Fibroblast of skin of right quadriceps (primary cell): ENCODE measurements at regions not wholly inside any gene's neighbourhood (a gene's known extent, or its start where the extent isn't known, plus 50 kb on each side); places are given as distances from the start of the nearest gene placed in this dataset.

ENCODE experiments used
- DNase-seq: peaks from one replicate; pipeline ENCODE4 v3.0.0-alpha.2; 2013

DNA sequence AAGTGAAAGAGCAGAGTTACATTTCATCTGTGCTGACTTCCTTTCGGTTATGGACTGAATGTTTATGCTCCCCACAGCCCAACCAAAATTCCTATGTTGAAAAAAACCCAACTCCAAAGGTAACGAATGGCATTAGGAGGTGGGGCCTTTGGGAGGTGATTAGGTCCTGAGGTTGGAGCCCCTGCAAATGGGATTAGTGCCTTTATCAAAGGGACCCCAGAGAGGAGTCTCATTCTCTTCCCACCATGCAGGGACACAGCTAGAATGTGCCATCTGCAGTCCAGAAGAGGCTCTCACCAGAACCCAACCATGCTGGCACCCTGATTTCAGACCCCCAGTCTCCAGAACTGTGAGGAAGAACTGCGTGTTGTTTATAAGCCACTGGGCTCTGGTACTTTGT is 199.3 kb downstream of the TOMM20 start:
- DNase-seq: no peak

DNA sequence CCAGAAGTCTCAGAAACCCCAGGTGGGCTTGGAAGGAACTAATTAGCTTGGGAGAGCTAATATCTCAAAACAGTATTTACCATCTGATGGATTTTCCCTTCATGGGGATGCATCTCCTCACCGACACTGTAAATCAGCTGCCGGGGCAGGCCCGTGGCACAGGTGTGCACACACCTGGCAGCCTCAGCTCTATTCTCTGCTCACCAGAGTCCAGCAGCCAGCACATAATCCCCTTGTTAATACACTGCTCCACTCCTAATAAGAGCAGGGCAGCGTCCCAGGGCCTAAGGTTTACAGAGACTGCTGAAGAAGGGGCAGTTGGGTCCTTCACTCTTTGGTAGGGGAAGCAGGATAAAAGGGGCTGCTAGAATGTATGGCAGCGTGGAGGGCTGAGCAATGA is 200.0 kb downstream of the TOMM20 start:
- DNase-seq: no peak

DNA sequence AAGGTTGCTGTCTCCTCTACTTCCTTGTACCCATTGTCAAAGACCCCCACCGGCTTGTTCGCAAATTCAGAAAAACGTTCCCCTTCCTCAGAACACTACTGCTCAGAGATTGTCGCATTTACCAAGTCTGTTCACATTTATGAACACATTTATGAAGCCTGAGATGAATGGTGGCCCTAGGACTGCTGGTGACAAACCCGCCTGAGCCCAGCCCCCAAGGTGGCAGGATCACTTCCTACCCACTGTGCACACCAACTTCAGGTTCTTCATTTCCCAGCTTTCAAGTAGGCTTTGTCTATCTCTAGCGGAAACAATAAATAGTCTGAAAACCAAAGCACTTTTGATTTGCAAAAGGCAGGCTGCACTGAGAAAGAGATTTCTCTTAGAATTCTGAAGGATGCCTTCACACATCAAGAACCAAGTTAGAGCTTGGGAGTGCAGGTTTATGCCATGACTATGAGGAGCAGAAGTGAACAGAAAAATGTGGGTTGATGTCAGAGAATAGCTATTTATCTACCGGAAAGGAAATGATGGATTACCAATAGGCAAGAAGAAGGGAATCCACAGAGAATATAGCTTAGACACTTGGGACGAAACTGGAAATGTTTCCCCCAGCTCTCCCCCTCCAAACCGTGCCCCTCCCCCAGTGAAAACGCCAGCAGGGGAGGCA is 200.5 kb downstream of the TOMM20 start:
- DNase-seq: peak; percentile 71

DNA sequence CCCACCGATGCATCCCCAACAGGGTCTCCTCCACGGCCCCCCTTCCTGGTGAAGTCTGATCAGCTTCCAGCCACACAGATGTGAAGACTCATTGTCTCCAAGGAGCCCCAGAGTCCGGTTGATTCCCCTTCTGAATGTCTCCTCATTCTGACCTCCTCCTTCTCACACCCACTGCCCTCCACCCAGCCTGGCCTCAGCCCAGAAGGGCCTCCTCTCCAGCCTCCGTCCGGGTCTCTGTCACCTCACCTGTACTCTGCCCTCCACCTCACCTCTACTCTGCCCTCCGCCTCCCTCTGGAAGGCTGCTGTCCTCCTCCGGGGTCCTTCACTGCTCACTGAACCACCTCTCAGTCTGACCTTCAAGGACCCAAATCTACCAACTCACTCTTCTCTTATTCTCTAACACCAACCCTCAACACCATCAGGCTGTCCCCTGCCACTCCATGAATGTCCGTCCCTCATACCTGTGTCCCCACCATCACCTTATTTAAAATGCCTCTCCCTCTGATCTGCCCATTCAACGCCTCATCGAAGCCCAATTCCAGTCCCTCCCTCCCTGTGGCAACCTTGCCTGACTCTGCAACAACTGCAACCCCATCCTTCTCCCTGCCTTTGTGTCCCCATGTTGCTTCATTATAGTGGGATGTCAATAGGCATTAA is 201.2 kb downstream of the TOMM20 start:
- no peak for DNase-seq

DNA sequence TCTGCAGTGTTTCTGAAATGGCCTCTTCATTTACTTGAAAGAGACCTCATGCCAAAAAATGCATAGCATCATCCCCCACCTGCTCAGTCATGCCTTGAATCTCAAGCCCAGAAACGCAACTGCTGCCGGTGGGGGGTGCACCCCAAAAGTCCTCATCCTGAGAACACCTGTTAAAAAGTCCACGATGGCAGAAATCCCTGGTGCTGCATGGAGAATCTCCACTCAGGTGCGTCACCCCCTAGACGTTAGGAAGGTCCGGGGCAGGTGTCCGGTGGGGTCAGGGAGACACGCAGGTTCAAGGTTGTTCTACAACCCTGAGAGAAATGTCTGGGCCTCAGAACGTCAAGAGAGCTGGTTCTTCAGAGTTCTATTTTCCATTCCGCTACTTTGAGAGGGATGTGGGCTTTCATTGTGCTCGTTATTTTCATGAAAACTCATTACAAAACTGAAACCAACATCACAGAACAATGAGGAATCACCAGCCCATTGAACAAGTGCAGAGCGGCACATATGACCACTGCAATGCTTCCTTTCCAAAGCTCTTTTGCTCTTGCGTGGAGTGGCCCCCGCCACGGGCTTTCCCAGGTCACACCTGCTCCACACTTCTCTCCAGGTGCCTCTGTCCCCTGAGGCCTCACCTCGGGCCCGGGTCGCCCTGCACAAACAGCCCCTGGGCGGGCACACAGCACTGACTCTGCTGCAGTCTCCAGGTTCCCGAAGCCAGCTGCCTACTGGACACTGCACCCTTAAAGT is 201.9 kb downstream of the TOMM20 start:
- DNase-seq: no peak

DNA sequence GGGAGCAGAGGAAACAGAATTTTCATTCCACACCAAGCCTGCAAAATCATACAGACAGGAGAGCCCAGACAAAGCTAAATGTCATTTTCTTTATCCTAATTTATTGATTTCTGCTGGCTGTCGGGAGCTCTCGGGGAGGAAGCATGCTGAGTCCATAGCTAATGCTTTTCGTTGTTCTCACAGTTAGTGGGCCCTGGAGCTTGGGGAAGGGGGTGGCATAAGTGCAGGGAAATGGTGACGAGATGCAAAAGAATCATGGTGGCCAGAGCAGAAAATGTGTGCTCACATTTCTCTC is 202.4 kb downstream of the TOMM20 start:
- no peak for DNase-seq

DNA sequence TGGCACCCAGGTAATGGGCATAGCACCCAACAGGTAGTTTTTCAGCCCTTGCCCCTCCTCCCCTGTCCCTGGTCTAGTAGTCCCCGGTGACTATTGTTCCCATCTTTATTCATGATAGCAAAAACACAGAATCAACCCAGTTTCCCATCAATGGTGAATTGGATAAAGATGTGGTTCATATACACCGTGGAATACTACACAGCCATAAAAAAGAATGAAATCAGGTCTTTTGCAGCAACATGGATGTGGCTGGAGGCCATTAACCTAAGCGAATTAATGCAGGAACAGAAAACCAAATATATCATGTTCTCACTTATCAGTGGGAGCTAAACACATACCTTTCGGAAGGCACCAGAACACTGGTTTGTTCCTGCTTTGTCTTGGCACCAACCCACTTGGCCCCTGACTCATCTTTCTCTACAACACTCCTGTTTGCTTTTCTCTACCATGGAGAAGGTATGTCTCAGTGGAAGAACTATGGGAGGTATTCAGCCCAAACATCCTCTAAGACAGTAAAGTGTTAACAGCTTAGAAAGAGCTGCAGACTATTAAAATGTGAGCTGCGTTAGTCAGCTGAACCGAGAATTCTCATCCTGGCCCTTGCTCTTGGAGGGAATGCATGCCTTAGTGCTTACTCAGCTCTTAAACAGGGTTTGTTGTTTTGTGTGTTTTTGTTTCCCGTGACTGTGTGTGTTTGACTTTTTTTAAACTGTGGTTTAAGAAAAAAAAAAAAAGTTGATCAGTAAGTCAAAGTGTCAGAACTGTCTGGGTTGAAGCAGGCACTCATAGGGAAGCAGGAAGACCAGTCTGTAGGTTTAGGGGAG is 203.0 kb downstream of the TOMM20 start:
- peak; percentile 100 for DNase-seq

DNA sequence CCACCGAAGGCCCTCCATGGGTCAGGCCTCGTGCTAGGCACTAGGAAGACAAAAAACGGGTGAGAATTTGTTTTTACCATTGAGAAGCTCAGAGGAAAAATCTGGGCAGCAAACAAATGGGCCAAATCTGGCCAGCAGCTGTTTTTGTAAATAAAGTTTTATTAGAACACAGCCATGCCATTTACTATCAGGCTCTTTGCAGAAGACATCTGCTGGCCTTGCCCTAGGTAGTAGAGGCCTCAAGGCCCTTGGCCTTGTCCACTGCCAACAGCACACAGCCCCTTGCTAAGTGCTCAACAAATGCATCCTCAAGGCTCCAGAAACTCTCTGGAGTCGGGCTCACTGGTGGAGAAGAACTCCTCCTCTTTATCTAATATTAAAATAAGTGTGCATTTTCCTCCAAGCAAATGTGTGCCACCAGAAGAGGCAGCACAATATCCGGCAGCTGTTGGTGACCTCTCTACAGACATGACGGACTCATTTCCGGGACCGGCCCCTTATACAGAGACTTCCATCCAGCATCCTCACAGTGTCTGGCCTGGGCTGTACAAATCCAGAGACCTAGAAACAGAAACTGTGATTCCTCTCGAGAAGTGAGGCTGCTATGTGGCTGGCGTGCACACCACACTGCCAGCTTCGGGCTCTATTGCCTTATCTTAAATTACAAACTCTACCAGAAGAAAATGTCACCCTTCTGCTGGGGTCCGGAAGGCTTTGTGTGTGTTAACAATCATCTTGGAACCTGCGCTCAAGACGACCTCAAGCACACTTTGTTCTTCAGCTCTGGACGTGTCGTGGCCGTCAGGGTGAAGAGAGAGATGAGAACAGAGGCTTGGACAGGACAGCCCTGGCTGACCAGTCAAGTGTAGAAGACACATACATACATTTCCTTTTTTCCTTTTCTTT is 203.9 kb downstream of the TOMM20 start:
- no peak for DNase-seq

DNA sequence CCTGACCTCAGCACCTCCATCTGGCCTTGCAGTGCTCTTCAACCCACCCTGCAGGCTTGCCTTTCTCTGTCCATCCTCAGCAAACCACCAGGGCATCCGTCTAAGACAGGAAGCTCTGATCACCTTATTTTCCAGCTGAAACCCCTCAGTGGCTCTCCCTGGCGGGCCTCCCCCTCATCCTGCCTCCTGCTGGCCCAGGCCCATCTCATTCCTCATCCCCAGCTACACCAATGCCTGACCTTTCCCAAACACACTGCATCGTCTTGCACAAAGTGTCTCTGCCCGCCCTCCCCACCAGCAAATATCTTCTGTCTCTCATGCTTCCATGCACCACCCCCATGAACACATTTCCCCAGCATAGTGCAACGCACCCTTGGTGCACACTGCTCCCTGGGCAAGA is 205.0 kb downstream of the TOMM20 start:
- DNase-seq: no peak

DNA sequence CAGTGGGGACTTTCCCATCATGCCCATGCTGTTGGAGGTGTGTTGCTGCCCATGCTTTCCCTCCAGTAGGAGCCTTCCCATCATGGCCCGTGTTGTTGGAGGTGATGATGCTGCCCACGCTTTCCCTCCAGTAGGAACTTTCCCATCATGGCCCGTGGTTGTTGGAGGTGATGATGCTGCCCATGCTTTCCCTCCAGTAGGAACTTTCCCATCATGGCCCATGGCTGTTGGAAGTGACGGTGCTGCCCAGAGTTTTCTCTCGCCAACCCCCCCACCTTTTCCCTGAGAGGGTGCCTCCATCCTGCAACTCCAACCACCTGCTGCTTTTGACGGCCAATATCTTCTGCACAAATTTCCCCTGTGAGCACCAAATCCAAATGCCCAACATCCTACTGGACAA is 205.7 kb downstream of the TOMM20 start:
- no peak for DNase-seq

DNA sequence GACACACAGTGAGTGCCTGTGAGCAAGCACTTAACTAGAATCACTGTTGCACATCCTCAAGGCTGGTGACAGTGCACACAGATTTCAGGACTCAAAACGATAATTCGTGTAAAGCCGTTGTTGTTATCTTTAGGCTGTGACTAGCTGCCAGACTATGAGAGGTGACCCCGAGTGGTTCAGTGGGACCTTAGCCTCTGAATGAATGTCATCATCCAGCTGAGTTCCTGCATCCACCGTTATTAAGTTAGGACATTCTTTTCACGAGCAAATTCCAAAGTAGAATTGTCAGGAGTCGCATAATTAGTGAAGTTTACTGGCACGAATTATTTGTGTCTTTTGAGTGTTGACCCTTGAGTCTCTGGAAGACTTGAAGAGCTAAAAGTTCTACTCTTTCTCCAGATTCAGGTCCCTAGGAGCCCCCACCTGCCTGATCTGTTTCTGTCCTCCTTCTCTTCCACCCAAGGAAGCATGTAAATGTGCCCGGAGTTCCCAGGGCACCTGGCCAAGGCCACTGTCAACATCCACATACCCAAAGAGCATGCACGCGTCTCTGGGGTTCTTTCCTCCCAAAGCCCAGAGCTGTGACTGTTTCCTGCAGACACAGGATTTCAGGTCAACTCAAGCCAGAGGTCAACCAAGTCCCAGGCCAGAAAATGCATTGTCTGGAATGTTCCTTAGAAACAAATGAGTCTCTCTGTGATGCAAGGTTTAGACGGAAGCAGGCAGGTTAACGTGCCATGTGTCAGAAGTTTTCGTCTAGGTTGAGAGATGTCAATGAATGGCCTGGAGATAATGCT is 207.2 kb downstream of the TOMM20 start:
- peak; percentile 43 for DNase-seq

DNA sequence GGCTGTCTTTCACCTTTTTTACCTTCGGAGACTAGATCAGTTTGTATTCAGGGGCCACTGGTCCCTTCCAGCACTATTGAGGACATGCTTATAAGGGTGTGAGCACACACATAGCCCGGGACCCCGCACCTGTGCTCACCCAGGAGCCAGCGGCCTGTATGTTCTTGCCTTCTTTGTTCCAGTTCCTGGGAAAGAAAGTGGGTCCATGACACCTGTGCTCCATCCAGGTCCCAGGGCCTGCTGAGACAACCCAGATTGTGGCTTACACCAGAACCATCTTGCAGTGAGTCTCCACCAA is 207.8 kb downstream of the TOMM20 start:
- no peak for DNase-seq

DNA sequence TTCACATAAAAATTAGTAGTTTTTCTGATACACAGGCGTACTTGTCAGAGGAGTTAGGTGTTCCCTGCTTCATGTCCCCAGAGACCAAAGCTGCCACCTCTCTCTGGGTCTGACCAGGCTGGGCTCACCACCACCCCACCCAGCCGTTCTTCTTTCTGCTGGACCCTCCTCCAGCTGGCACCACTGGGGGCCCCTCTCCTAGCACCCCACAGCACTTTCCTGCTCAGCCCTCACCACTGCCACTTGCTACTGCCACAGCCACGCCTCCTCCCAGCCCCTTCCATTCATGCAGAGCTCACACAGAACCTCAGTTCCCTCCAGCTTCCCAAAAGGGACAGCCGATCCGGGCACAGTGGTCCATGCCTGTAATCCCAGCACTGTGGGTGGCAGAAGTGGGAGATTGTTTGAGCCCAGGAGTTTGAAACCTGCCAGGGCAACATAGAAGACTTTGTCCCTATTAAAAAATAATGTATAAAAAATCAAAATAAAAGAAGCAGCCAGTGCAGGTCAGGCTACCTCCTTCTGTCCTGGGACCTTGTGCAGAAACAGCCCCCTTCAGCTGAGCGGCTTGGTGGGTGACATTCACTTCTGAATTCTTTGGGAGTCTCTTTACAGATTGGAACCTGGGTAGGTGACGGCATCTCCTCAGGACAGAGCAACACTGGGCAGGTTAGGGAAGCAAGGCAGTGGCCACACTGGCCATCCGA is 208.3 kb downstream of the TOMM20 start:
- DNase-seq: no peak

DNA sequence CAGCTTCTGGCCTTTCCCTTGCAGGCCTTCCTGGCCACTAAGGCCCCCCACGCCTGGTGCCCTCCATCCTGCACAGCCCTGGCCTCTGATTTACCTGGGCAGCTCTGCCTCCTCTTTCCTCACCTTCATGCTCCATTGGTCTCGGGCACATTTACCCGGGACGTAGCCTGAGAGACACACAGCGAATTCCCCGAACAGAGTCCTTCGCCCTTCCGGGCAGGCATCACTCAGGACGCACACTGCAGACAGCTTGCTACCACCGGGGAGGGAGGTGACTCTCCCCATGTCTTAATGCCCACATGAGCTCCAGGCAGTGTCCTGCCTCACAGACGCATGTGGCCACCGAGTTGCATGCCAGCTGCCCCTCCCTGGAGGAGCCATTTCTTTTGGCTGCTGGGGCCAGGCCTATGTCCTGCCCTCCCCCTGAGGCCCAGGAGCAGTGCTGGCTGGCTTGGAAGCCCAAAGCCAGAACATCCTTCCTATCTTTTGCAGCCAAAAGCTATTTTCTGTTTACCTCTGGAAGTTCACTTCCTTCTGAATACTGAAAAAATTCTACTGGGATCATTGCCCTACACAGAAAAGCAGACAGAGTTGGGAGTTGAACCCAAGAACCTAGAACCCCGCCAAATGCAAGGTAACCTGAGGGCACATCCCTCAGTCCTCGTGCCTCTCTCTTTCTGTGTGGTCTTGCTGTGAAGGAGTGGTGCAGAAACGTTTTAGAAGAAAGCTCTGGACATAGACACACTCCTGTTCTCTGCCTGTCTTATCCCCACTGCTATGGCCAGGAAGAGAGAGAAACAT is 209.5 kb downstream of the TOMM20 start:
- DNase-seq: no peak

DNA sequence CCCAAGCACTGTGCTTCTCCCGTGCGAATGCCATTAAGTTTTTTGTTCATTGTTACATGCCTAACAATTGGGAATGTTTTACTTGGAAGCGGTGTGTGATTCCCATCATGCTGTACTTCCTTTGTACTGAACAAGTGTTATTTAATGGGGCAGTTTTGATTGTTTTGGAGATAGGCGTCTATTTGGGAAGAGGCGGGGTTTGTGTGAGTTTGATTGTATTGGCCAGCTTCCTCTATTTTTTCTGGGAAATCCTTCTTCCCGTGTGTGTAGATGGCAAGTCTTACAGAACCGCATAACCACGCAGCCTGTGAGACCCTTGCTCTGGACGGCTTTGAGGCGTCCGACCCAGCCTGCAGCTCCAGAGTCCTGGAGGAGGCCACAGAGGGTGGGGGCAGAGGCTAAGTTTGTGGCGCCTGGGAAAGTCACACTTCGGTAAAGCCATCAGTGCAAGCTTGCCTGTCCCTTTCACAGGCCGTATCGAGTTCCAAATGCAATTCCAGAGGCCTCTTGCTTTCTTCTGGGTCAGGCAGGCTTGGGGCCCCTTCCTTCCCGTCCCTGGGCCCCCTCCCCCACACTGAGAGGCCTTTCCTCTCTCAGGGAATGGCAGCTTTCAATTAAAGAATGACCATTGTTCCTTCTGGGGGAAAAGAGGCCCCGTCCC is 210.3 kb downstream of the TOMM20 start:
- DNase-seq: no peak

DNA sequence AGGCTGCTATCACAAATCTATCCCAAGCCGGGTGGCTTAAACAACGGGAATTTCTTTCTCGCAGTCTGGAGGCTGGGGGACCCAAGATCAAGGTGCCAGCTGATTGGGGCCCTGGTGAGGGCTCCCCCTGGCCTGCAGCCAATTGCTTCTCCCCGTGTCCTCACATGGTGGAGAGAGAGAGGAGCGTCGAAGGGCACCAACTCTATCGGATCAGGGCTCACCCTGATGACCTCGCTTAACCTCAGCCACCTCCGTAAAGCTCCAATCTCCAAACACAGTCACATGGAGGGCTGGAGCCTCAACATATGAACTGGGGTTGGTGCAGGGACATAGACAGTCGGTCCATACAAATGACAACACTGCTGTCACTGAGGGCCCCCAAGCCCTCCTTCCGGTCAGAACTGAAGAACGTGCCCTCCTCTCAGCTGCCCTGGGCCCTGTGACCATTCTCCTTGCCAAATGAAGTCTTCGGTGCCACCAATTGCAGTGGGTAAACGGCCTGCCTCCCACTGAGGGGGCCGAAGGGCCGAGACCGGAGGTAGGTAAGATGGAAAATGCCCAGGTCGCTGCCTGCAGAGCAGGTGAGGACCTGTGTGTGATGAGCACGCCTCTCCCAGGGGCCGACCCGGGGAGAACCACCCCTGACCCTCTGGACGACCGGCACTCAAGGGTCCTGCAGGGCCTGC is 211.0 kb downstream of the TOMM20 start:
- no peak for DNase-seq

DNA sequence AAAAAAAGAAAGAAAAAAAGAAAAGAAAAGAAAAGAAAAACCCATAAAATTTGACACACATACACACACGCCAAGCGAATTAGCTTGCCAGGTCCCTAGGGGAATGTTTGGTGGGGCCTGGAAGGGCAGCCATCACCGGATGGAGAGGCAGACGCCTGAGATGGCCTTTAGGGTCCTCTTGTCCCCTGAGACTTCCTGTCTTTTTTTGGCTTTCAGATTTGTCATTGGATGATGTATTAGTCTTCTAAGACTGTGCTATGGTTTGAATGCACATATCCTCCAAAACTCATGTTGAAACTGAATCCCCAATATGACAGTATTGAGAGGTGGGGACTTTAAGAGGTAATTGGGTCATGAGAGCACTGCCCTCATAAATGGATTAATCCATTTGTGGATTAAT is 211.8 kb downstream of the TOMM20 start:
- no peak for DNase-seq

DNA sequence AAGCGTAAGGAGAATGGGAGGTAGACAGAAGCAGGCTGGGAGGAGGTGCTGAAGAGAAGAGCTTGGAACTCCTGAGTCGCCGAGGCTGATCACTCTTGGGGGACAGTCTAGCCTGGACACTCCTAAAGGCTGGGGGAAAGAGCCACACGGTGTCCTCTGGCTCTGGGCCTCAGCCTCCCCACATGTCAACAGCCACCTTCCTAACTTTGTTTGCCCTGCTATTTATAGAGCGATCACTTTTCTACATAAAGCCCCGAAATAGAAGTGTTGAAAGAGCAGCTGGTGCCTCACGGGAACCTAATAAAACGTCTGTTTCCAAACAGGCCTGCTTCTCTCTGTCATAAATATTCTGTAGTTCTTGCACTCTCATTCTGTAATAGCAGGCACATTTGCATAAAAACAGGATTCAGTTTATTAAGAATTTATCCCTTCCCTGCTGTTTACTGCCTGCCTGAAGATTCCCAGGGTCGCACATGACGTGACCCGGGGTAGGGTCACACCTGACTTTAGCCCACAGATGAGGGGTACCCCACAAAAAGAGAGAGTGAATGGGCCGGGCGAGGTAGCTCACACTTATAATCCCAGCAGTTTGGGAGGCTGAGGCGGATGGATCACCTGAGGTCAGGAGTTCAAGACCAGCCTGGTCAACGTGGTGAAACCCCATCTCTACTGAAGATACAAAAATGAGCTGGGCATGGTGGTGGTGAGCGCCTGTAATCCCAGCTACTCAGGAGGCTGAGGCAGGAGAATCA is 212.5 kb downstream of the TOMM20 start:
- DNase-seq: peak; percentile 45
